B cell (primary cell): ENCODE measurements at regions not wholly inside any gene's neighbourhood (a gene's known extent, or its start where the extent isn't known, plus 50 kb on each side); places are given as distances from the start of the nearest gene placed in this dataset.

ENCODE experiments used
- EZH2 ChIP-seq: IDR thresholded peaks from 2 replicates; pipeline ENCODE4 v1.6.1; 2012; ENCODE audit warnings: borderline replicate concordance, low read depth, mild to moderate bottlenecking, moderate library complexity, low read length; ENCODE audit not compliant: insufficient read depth, poor library complexity, severe bottlenecking
- TF ChIP-seq, protein P1 (sequence below): fragments of 200-600 bp; IDR thresholded peaks from one replicate; pipeline ENCODE4 v1.8.0; 2022; ENCODE audit warnings: antibody characterized with exemption, mild to moderate bottlenecking

DNA sequence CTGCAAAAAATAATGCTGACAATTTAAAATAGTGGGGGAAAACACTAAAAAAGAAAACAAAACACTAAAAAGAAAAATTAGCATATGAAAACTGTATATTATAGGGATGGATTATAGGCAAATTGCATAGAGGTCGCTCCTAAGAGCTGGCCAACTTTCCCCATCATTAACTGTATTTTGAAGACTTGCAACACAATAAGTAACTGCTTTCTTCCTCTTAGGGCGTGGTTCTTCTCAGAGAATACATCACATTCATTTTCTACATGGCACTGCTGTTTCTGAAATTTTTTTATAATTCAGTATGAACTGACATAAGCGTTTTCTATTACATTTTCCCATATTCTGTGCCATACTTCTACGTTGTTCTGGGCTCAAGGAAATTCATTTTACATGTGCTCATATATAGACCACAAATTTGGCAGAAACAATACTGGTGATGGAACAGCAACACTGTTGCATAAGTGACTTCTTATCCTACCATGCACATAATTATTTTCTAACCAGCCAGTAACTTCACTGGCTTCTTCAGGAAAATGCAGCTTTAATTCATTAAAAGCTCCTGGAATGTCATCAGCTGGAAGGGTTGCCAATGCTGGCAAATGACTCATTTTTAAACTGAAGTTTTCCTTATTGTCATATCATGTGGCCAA, 171.2 kb upstream of the DMAC1 start:
- no peak for TF ChIP-seq EZH2
- TF ChIP-seq, protein P1, sequence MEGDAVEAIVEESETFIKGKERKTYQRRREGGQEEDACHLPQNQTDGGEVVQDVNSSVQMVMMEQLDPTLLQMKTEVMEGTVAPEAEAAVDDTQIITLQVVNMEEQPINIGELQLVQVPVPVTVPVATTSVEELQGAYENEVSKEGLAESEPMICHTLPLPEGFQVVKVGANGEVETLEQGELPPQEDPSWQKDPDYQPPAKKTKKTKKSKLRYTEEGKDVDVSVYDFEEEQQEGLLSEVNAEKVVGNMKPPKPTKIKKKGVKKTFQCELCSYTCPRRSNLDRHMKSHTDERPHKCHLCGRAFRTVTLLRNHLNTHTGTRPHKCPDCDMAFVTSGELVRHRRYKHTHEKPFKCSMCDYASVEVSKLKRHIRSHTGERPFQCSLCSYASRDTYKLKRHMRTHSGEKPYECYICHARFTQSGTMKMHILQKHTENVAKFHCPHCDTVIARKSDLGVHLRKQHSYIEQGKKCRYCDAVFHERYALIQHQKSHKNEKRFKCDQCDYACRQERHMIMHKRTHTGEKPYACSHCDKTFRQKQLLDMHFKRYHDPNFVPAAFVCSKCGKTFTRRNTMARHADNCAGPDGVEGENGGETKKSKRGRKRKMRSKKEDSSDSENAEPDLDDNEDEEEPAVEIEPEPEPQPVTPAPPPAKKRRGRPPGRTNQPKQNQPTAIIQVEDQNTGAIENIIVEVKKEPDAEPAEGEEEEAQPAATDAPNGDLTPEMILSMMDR, result no peak
